CD8-positive, alpha-beta memory T cell (primary cell): ENCODE measurements at regions not wholly inside any gene's neighbourhood (a gene's known extent, or its start where the extent isn't known, plus 50 kb on each side); places are given as distances from the start of the nearest gene placed in this dataset.

Source experiments
- CTCF ChIA-PET: fragments of 350-600 bp; sonication (Branson Sonifier 250); formaldehyde crosslinking; loops from one replicate; lab custom pipeline; 2021; ENCODE audit warnings: antibody characterized with exemption; lab: Charles Lee
- POLR2A ChIA-PET: fragments of 350-600 bp; sonication (Branson Sonifier 250); formaldehyde crosslinking; loops from one replicate; lab custom pipeline; 2021; ENCODE audit warnings: antibody characterized with exemption; lab: Charles Lee
- DNase-seq, 5 donors: peaks; one replicate each; pipeline versions ENCODE4 v3.0.0 to v3.0.0-alpha.2; 2020 to 2022; ENCODE audit warnings: mixed read lengths in 1 of 5
- H3K27ac ChIP-seq: one replicate; pipeline ENCODE4 v1.7.0; 2013; ENCODE audit warnings: low read depth, mild to moderate bottlenecking, low read length, moderate library complexity
- H3K27me3 ChIP-seq: 2 replicates; pipeline ENCODE4 v1.7.0; 2013; ENCODE audit warnings: low read length, mild to moderate bottlenecking; ENCODE audit not compliant: insufficient read depth, poor library complexity, severe bottlenecking
- H3K36me3 ChIP-seq: 2 replicates; pipeline ENCODE4 v1.7.0; 2013; ENCODE audit warnings: mild to moderate bottlenecking, low read length, moderate library complexity; ENCODE audit not compliant: insufficient read depth
- H3K4me1 ChIP-seq: 2 replicates; pipeline ENCODE4 v1.7.0; 2013; ENCODE audit warnings: mild to moderate bottlenecking, low read length, moderate library complexity; ENCODE audit not compliant: insufficient read depth
- H3K4me3 ChIP-seq: 2 replicates; pipeline ENCODE4 v1.7.0; 2013; ENCODE audit warnings: mild to moderate bottlenecking, low read length
- H3K9me3 ChIP-seq: 2 replicates; pipeline ENCODE4 v1.7.0; 2013; ENCODE audit warnings: mild to moderate bottlenecking, low read length
- H3K27ac Mint-ChIP-seq, 8 donors: one replicate each; pipeline ENCODE4 v1.8.0; 2020 to 2021; ENCODE audit warnings: mixed read lengths in 8 of 8, mild to moderate bottlenecking in 6 of 8, inconsistent platforms in 3 of 8, moderate library complexity in 3 of 8
- H3K27me3 Mint-ChIP-seq, 2 donors: one replicate each; pipeline ENCODE4 v1.8.0; 2020 to 2021; ENCODE audit warnings: mixed read lengths in 2 of 2, mild to moderate bottlenecking in 1 of 2, moderate library complexity in 1 of 2
- H3K36me3 Mint-ChIP-seq, 3 donors: one replicate each; pipeline ENCODE4 v1.8.0; 2020 to 2021; ENCODE audit warnings: mixed read lengths in 3 of 3, inconsistent platforms in 1 of 3, mild to moderate bottlenecking in 1 of 3
- H3K4me1 Mint-ChIP-seq, 3 donors: one replicate each; pipeline ENCODE4 v1.8.0; 2020 to 2021; ENCODE audit warnings: mixed read lengths in 3 of 3, inconsistent platforms in 1 of 3, mild to moderate bottlenecking in 1 of 3
- H3K4me3 Mint-ChIP-seq, 7 donors: one replicate each; pipeline ENCODE4 v1.8.0; 2020 to 2021; ENCODE audit warnings: mixed read lengths in 7 of 7, mild to moderate bottlenecking in 6 of 7, moderate library complexity in 4 of 7, inconsistent platforms in 2 of 7
- H3K9me3 Mint-ChIP-seq, 5 donors: one replicate each; pipeline ENCODE4 v1.8.0; 2020 to 2022; ENCODE audit warnings: mixed read lengths in 5 of 5, mild to moderate bottlenecking in 3 of 5, moderate library complexity in 2 of 5, inconsistent platforms in 1 of 5

- no peaks in the 10 kb centered on the region for H3K27me3 ChIP-seq
- H3K27ac ChIP-seq, result no peak overlapping the region
- H3K4me3 Mint-ChIP-seq, result no peak overlapping the region
- H3K4me1 ChIP-seq, result no peaks in the 10 kb centered on the region
- H3K36me3 Mint-ChIP-seq, result no peaks in the 10 kb centered on the region
- CTCF ChIA-PET, result no interaction called here
- no peaks in the 10 kb centered on the region for H3K36me3 ChIP-seq
- H3K9me3 Mint-ChIP-seq, result peaks cover 0 to 5% (median 0%) of the 10 kb centered on the region in 5 donors
- H3K27ac Mint-ChIP-seq, result no peak overlapping the region
- POLR2A ChIA-PET, result no interaction called here
- no peaks in the 10 kb centered on the region for H3K9me3 ChIP-seq
- no peaks in the 10 kb centered on the region for H3K27me3 Mint-ChIP-seq
- H3K4me1 Mint-ChIP-seq, result no peaks in the 10 kb centered on the region
- H3K4me3 ChIP-seq, result no peak overlapping the region
- DNase-seq, result no peak
Measured at GRCh38 chr13:104847922-104848321, 1687.5 kb downstream of the EFNB2 start.

- Mint-ChIP-seq H3K27ac (no peak overlapping the region), H3K4me3 (no peak overlapping the region), H3K4me1 (no peaks in the 10 kb centered on the region), H3K36me3 (no peaks in the 10 kb centered on the region), H3K9me3 (peaks cover 0 to 1% (median 0%) of the 10 kb centered on the region in 5 donors), H3K27me3 (peaks cover 0 to 2% of the 10 kb centered on the region in 2 donors)
- H3K36me3 ChIP-seq, result no peaks in the 10 kb centered on the region
- ChIA-PET POLR2A (no interaction called here), CTCF (no interaction called here)
- DNase-seq, result no peak
- no peaks in the 10 kb centered on the region for H3K9me3 ChIP-seq
- no peaks in the 10 kb centered on the region for H3K27me3 ChIP-seq
- H3K4me3 ChIP-seq, result no peak overlapping the region
- no peaks in the 10 kb centered on the region for H3K4me1 ChIP-seq
- H3K27ac ChIP-seq, result no peak overlapping the region
Measured at GRCh38 chr13:104843401-104843800, 1692.1 kb downstream of the EFNB2 start.

GRCh38 chr13:104841110-104841509 is 1694.4 kb downstream of the EFNB2 start:
- no peaks in the 10 kb centered on the region for H3K4me1 Mint-ChIP-seq
- Histone ChIP-seq H3K4me1 (no peaks in the 10 kb centered on the region), H3K27me3 (no peaks in the 10 kb centered on the region), H3K27ac (no peak overlapping the region), H3K9me3 (no peaks in the 10 kb centered on the region), H3K4me3 (no peak overlapping the region), H3K36me3 (no peaks in the 10 kb centered on the region)
- no peak overlapping the region for H3K27ac Mint-ChIP-seq
- CTCF ChIA-PET, result no interaction called here
- H3K4me3 Mint-ChIP-seq, result no peak overlapping the region
- no peaks in the 10 kb centered on the region for H3K36me3 Mint-ChIP-seq
- H3K27me3 Mint-ChIP-seq, result peaks cover 0 to 2% of the 10 kb centered on the region in 2 donors
- POLR2A ChIA-PET, result no interaction called here
- DNase-seq, result no peak
- peaks cover 0 to 3% (median 0%) of the 10 kb centered on the region in 5 donors for H3K9me3 Mint-ChIP-seq

- Mint-ChIP-seq H3K9me3 (peaks cover 0 to 3% (median 0%) of the 10 kb centered on the region in 5 donors), H3K27me3 (peaks cover 0 to 2% of the 10 kb centered on the region in 2 donors), H3K36me3 (no peaks in the 10 kb centered on the region), H3K4me1 (no peaks in the 10 kb centered on the region), H3K27ac (no peak overlapping the region), H3K4me3 (no peak overlapping the region)
- DNase-seq, result no peak
- no peaks in the 10 kb centered on the region for H3K9me3 ChIP-seq
- no peaks in the 10 kb centered on the region for H3K36me3 ChIP-seq
- ChIA-PET CTCF (no interaction called here), POLR2A (no interaction called here)
- no peak overlapping the region for H3K4me3 ChIP-seq
- no peak overlapping the region for H3K27ac ChIP-seq
- no peaks in the 10 kb centered on the region for H3K27me3 ChIP-seq
- no peaks in the 10 kb centered on the region for H3K4me1 ChIP-seq
Measured at GRCh38 chr13:104837756-104838155, 1697.7 kb downstream of the EFNB2 start.

- no peaks in the 10 kb centered on the region for H3K4me1 Mint-ChIP-seq
- H3K36me3 ChIP-seq, result no peaks in the 10 kb centered on the region
- H3K9me3 ChIP-seq, result no peaks in the 10 kb centered on the region
- no peak overlapping the region for H3K27ac ChIP-seq
- peaks cover 0 to 5% (median under 1%) of the 10 kb centered on the region in 5 donors for H3K9me3 Mint-ChIP-seq
- H3K4me1 ChIP-seq, result no peaks in the 10 kb centered on the region
- no peak overlapping the region for H3K4me3 ChIP-seq
- H3K36me3 Mint-ChIP-seq, result no peaks in the 10 kb centered on the region
- no peaks in the 10 kb centered on the region for H3K27me3 Mint-ChIP-seq
- DNase-seq, result no peak
- POLR2A ChIA-PET, result no interaction called here
- H3K27me3 ChIP-seq, result no peaks in the 10 kb centered on the region
- CTCF ChIA-PET, result no interaction called here
- no peak overlapping the region for H3K4me3 Mint-ChIP-seq
- no peak overlapping the region for H3K27ac Mint-ChIP-seq
Measured at GRCh38 chr13:104833221-104833620, 1702.2 kb downstream of the EFNB2 start.

GRCh38 chr13:104832231-104832630 is 1703.2 kb downstream of the EFNB2 start:
- no peaks in the 10 kb centered on the region for H3K9me3 ChIP-seq
- no peaks in the 10 kb centered on the region for H3K36me3 ChIP-seq
- H3K4me3 ChIP-seq, result no peak overlapping the region
- POLR2A ChIA-PET, result no interaction called here
- H3K4me1 ChIP-seq, result no peaks in the 10 kb centered on the region
- no peaks in the 10 kb centered on the region for H3K27me3 Mint-ChIP-seq
- H3K4me3 Mint-ChIP-seq, result no peak overlapping the region
- no peaks in the 10 kb centered on the region for H3K4me1 Mint-ChIP-seq
- no peak overlapping the region for H3K27ac Mint-ChIP-seq
- H3K27me3 ChIP-seq, result no peaks in the 10 kb centered on the region
- no peak overlapping the region for H3K27ac ChIP-seq
- H3K36me3 Mint-ChIP-seq, result no peaks in the 10 kb centered on the region
- DNase-seq, result no peak
- H3K9me3 Mint-ChIP-seq, result peaks cover 0 to 8% (median 0%) of the 10 kb centered on the region in 5 donors
- CTCF ChIA-PET, result no interaction called here

- POLR2A ChIA-PET, result no interaction called here
- Histone ChIP-seq H3K9me3 (no peaks in the 10 kb centered on the region), H3K27ac (no peak overlapping the region), H3K4me1 (no peaks in the 10 kb centered on the region), H3K4me3 (no peak overlapping the region), H3K36me3 (no peaks in the 10 kb centered on the region), H3K27me3 (no peaks in the 10 kb centered on the region)
- DNase-seq, result no peak
- H3K9me3 Mint-ChIP-seq, result peaks cover 0 to 12% (median 0%) of the 10 kb centered on the region in 5 donors
- CTCF ChIA-PET, result no interaction called here
- no peak overlapping the region for H3K27ac Mint-ChIP-seq
- H3K4me3 Mint-ChIP-seq, result no peak overlapping the region
- H3K27me3 Mint-ChIP-seq, result no peaks in the 10 kb centered on the region
- H3K4me1 Mint-ChIP-seq, result no peaks in the 10 kb centered on the region
- H3K36me3 Mint-ChIP-seq, result no peaks in the 10 kb centered on the region
Measured at GRCh38 chr13:104831831-104832230, 1703.6 kb downstream of the EFNB2 start.

GRCh38 chr13:104823709-104824108 is 1711.8 kb downstream of the EFNB2 start:
- H3K27ac Mint-ChIP-seq, result no peak overlapping the region
- no peaks in the 10 kb centered on the region for H3K36me3 Mint-ChIP-seq

GRCh38 chr13:104823071-104823470 is 1712.4 kb downstream of the EFNB2 start:
- H3K4me1 ChIP-seq, result no peaks in the 10 kb centered on the region
- DNase-seq, result no peak
- ChIA-PET POLR2A (no interaction called here), CTCF (no interaction called here)
- no peaks in the 10 kb centered on the region for H3K36me3 ChIP-seq
- Mint-ChIP-seq H3K27ac (no peak overlapping the region), H3K27me3 (no peaks in the 10 kb centered on the region), H3K4me3 (no peak overlapping the region), H3K4me1 (no peaks in the 10 kb centered on the region), H3K9me3 (peaks cover 0 to 29% (median 0%) of the 10 kb centered on the region in 5 donors), H3K36me3 (no peaks in the 10 kb centered on the region)
- H3K27ac ChIP-seq, result no peak overlapping the region
- no peaks in the 10 kb centered on the region for H3K9me3 ChIP-seq
- H3K27me3 ChIP-seq, result no peaks in the 10 kb centered on the region
- no peak overlapping the region for H3K4me3 ChIP-seq

More at GRCh38 chr13:104823709-104824108, 1711.8 kb downstream of the EFNB2 start:
- CTCF ChIA-PET, result no interaction called here
- Mint-ChIP-seq H3K27me3 (no peaks in the 10 kb centered on the region), H3K4me1 (no peaks in the 10 kb centered on the region), H3K4me3 (no peak overlapping the region), H3K9me3 (peaks cover 0 to 34% (median 0%) of the 10 kb centered on the region in 5 donors)
- Histone ChIP-seq H3K27me3 (no peaks in the 10 kb centered on the region), H3K36me3 (no peaks in the 10 kb centered on the region), H3K4me3 (no peak overlapping the region), H3K4me1 (no peaks in the 10 kb centered on the region), H3K9me3 (no peaks in the 10 kb centered on the region), H3K27ac (no peak overlapping the region)
- POLR2A ChIA-PET, result no interaction called here
- no peak for DNase-seq
